ENCODE measurements at regions not wholly inside any gene's neighbourhood (a gene's known extent, or its start where the extent isn't known, plus 50 kb on each side); places are given as distances from the start of the nearest gene placed in this dataset.

DNA sequence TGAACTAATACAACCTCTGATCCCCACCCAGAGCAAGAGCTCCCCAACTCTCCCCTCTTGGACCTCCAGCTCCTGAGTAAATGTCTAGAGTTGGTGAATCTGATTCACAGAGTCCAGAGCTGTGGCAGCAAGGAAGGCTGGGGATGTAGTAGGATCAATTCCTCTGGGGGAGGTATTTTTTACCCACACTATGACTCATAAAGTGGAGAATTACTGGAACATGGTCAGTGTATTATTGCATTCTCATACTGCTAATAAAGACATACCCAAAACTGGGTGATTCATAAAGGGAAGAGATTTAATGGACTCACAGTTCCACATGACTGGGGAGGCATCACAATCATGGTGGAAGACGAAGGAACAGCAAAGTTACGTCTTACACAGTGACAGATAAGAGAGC lies 496.7 kb downstream of the EFNB2 start:
- TF ChIP-seq, protein P1, sequence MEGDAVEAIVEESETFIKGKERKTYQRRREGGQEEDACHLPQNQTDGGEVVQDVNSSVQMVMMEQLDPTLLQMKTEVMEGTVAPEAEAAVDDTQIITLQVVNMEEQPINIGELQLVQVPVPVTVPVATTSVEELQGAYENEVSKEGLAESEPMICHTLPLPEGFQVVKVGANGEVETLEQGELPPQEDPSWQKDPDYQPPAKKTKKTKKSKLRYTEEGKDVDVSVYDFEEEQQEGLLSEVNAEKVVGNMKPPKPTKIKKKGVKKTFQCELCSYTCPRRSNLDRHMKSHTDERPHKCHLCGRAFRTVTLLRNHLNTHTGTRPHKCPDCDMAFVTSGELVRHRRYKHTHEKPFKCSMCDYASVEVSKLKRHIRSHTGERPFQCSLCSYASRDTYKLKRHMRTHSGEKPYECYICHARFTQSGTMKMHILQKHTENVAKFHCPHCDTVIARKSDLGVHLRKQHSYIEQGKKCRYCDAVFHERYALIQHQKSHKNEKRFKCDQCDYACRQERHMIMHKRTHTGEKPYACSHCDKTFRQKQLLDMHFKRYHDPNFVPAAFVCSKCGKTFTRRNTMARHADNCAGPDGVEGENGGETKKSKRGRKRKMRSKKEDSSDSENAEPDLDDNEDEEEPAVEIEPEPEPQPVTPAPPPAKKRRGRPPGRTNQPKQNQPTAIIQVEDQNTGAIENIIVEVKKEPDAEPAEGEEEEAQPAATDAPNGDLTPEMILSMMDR (IDR thresholded peaks at IDR 0.05; ENCODE audit: poor library complexity) = no peak
- no peak for TF ChIP-seq EZH2phosphoT487 (IDR thresholded peaks at IDR 0.05; ENCODE audit: low read depth, severe bottlenecking, unreplicated experiment)

Measured in hepatocyte (in vitro differentiated cells).